ENCODE measurements at regions not wholly inside any gene's neighbourhood (a gene's known extent, or its start where the extent isn't known, plus 50 kb on each side); places are given as distances from the start of the nearest gene placed in this dataset.

DNA sequence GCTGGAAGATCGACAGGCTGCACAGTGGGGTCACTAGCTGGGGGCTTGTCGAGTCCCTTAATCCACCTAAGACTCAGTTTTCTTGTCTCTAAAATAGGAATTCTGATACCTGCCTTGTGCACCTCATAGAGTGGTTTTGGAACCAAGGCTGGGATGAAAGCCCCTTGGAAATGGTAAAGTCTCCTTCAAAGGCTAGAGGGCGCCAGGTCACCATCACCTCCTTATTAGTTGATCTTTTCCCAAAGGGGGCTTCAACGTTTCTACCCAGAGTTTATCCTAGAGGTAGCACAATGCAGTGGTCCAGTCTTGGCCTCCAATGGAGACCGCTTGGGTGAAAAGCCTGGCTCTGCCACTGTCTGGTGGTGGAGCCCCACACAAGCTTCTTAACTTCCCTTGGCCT lies 158.2 kb downstream of the AIPL1 start:
- TF ChIP-seq, protein P1, sequence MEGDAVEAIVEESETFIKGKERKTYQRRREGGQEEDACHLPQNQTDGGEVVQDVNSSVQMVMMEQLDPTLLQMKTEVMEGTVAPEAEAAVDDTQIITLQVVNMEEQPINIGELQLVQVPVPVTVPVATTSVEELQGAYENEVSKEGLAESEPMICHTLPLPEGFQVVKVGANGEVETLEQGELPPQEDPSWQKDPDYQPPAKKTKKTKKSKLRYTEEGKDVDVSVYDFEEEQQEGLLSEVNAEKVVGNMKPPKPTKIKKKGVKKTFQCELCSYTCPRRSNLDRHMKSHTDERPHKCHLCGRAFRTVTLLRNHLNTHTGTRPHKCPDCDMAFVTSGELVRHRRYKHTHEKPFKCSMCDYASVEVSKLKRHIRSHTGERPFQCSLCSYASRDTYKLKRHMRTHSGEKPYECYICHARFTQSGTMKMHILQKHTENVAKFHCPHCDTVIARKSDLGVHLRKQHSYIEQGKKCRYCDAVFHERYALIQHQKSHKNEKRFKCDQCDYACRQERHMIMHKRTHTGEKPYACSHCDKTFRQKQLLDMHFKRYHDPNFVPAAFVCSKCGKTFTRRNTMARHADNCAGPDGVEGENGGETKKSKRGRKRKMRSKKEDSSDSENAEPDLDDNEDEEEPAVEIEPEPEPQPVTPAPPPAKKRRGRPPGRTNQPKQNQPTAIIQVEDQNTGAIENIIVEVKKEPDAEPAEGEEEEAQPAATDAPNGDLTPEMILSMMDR (IDR thresholded peaks at IDR 0.05; ENCODE audit: insufficient read depth, low read depth, low read length, missing control alignments) = no peak
- no peak for DNase-seq (ENCODE audit: low read depth)
- no peak overlapping the region for H3K4me3 ChIP-seq (ENCODE audit: low read length)

DNA sequence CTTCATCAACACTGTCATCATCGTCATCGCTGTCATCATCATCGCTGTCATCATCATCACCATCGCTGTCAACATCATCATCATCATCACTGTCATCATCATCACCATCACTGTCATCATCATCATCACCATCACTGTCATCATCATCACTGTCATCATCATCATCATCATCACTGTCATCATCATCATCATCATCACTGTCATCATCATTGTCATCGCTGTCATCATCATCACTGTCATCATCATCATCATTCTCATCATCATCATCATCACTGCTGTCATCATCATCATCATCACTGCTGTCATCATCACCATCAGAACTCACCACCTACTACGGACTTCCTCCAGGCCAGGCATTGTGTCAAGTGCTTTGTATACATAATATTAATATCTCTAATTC lies 160.6 kb downstream of the AIPL1 start:
- DNase-seq (ENCODE audit: low read depth) = no peak
- TF ChIP-seq, protein P1 (IDR thresholded peaks at IDR 0.05; ENCODE audit: insufficient read depth, low read depth, low read length, missing control alignments) = no peak
- no peak overlapping the region for H3K4me3 ChIP-seq (ENCODE audit: low read length)

DNA sequence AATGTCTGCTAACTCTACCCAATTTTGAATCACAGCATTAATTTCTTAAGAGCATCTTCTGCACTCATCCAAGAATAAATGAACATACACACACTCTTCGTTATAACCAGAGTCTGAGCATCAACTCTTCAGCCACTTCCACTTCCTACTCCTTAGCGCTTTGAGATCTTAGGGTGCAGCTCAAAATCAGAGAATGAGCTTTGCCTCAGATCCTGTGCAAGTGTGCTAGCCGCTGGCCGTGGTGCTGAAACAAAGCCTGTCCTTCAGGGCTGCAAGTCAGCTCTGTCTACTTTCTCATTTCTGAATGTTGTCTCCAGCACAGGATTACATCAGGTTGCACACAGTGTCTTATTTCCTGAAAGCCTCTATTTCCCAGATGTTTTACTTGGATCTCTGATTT lies 165.4 kb downstream of the AIPL1 start:
- DNase-seq (ENCODE audit: low read depth) = peak; percentile 59
- H3K4me3 ChIP-seq (ENCODE audit: low read length) = no peak overlapping the region
- TF ChIP-seq, protein P1 (IDR thresholded peaks at IDR 0.05; ENCODE audit: insufficient read depth, low read depth, low read length, missing control alignments) = no peak

DNA sequence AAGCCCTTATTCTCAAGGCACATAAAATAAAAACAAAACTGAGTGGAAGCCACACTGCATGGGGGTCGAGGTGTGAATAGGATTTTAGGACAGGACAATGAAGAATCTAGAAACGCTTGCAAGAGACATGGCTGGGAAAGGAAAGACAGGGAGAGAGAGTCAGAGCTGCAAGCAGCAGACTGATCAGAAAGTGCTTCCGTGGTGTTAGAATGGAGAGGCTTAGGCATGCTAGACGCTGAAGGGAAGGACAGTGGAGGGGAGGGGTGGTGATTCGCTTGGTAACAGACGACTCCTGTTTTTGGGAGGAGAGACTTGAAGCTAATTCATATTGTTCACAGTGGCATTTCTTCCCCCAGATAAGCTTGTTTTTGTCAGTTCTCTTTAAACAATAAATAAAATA lies 173.5 kb downstream of the AIPL1 start:
- H3K4me3 ChIP-seq (ENCODE audit: low read length) = no peak overlapping the region
- no peak for DNase-seq (ENCODE audit: low read depth)
- TF ChIP-seq, protein P1 (IDR thresholded peaks at IDR 0.05; ENCODE audit: insufficient read depth, low read depth, low read length, missing control alignments) = no peak

DNA sequence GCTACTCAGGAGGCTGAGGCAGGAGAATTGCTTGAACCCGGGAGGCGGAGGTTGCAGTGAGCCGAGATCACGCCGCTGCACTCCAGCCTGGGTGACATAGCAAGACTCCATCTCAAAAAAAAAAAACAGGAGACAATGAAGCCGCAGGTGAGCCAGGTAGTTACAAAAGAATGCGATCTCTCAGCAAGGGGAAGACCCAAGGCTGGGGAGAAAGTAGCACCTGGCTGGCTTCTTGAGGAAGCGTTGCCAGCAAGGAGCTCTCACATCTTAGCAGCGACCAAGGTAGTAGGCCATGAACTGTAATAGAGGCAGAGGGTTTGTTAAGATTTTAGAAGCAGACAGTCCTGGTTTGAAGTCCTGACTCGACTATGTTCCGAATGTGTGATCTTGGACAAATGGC lies 175.0 kb downstream of the AIPL1 start:
- H3K4me3 ChIP-seq (ENCODE audit: low read length) = no peak overlapping the region
- TF ChIP-seq, protein P1 (IDR thresholded peaks at IDR 0.05; ENCODE audit: insufficient read depth, low read depth, low read length, missing control alignments) = no peak
- peak; percentile 4 for DNase-seq (ENCODE audit: low read depth)

DNA sequence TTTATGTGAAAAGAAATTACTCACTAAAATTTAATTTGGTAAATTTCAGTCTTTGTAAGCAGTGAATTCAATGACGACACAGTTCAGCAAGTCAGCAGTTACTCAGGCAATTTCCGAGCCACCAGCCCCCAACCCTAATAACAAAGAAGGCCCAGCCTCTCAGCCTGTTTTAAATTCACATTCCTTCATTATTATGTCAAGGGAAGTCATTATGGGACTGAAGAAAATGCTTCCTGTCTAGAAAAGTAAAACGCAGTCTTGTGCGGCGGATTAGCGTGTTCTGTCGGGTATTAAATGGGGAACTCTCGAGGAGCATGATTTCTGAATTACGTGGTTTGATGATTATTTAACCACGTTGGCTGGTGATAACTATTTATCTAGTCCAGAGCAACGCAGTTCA lies 177.6 kb downstream of the AIPL1 start:
- no peak overlapping the region for H3K4me3 ChIP-seq (ENCODE audit: low read length)
- DNase-seq (ENCODE audit: low read depth) = peak; percentile 9
- TF ChIP-seq, protein P1 (IDR thresholded peaks at IDR 0.05; ENCODE audit: insufficient read depth, low read depth, low read length, missing control alignments) = no peak

DNA sequence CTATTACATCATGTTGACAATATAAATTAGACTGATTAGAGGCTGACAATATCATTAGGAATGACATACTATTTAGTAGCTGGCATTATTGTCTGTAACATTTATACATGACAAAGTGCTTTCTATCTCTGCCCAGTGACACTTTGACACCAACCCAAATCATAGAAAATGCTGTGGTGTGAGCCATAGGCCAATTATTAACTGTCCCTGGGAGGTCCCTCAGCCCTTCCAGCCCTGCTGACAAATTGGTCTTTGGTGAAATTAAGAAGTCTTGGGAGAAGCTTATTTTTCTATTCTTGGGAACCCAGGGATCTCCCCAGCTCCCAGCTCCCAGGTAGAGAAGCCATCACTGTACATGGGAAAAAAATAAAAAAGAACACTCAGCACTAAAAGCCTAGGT lies 179.6 kb downstream of the AIPL1 start:
- no peak for DNase-seq (ENCODE audit: low read depth)
- no peak overlapping the region for H3K4me3 ChIP-seq (ENCODE audit: low read length)
- TF ChIP-seq, protein P1 (IDR thresholded peaks at IDR 0.05; ENCODE audit: insufficient read depth, low read depth, low read length, missing control alignments) = no peak
